ENCODE measurements at regions not wholly inside any gene's neighbourhood (a gene's known extent, or its start where the extent isn't known, plus 50 kb on each side); places are given as distances from the start of the nearest gene placed in this dataset.

GRCh38 chr10:44776181-44776580 lies 135.0 kb upstream of the TMEM72 start:
- TF ChIP-seq CTCF (IDR thresholded peaks at IDR 0.05) (no peak), EP300 (IDR thresholded peaks at IDR 0.05) (no peak)
